ENCODE measurements at regions not wholly inside any gene's neighbourhood (a gene's known extent, or its start where the extent isn't known, plus 50 kb on each side); places are given as distances from the start of the nearest gene placed in this dataset.

DNA sequence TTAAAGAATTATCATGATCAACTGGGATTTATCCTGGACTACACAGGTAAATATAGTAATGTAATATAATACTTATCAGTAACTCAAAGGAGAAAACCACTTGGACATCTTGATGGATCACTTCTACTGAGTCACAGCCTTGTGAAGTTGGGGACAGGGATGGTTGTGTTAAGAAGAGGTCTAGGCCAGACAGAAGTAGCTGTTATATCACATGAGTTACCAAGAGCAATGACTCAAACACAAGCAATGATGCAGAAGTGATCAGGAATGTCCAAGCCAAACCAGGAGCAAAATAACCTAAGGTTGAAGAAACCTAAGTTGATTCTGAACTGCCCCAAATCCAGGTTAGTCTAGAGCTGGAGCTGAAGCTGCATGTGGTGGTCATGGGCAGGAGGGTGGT lies 424.5 kb upstream of the DAB1 start:
- DNase-seq = no peak

GRCh38 chr1:57845041-57845440 lies 421.2 kb upstream of the DAB1 start:
- DNase-seq = no peak

DNA sequence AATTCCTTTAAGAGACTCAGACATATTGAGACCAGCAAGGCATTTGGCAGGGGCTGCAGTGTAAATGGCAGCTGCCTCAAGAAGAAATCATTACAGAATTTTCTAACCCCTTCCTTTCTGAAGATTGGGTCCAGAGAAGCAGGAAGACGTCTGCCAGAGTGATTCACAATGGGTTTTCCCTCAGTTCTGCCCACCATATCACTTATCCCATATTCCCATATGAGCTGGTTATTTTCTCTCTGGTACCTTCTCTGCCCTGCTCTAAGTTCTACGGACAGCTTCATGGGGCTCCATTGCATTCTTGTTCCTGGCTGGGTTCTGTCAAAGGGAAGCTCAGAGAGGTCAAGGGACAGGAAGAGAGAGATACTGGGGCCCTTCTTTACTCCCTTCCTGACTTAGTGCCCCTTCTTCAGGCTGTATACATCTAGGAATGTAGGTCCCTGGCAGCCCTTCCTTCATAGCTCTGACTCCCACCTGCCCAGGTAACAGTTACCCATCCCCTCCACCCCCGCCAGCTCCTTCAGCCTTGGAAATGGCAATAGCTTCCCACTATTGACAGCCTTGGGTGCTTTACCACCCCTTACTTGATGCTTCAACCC lies 420.6 kb upstream of the DAB1 start:
- DNase-seq = no peak

GRCh38 chr1:57843760-57844159 lies 419.9 kb upstream of the DAB1 start:
- no peak for DNase-seq

DNA sequence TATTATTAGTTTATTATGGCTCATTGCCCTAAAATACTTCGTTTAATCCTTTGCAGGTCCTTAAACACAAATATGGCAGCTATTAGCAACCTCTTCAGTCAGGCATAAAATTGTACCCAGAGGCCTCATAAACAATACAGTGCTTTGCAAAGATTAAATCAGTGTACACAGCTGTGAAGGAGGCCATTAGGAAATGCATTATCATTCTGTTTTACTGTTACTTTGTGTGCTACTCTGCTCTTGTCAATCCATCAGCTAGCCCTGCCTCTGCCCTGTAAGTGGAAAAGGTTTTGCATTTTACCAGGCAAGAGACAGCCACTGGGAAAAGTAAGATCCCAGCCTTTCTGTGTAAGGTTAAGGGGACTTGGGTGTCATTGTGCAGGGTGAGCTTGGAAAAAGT lies 415.7 kb upstream of the DAB1 start:
- no peak for DNase-seq

DNA sequence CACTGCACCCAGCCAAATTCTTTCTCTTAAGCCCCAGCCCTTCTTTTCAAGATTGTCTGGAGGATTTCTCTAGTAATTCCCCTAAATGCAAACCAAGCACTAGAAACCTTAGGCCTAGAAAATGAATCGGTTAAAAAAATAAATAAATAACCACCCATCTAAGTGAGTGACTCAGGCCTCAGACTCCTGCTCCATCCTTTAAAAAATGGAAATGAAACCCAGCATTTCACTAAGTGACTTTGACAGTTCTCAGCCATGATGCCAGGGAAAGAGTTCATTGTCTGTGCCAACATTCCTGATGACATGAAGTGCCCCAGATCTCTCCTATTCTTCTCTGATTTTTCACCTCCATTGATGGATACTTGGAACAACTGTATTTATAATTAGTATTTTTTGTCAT lies 415.2 kb upstream of the DAB1 start:
- DNase-seq = no peak

DNA sequence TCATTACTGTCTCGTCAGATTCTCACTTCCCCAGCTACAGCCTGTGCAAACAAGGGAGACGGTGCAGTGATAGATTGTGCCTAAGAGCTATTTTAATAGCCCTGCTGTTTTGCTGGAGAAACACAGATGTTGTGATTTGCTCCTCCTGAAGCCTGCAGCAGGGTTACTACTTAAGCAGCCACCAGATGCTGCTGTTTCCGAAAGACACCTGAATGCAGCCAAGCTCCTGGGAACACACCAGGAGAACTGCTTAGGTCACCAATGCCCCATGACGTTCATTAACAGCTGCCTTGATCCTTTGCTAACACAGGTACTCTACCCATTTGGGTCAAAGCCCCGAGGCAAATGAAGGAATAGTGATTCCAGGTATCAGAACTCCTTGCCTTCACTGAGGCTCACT lies 411.8 kb upstream of the DAB1 start:
- no peak for DNase-seq

DNA sequence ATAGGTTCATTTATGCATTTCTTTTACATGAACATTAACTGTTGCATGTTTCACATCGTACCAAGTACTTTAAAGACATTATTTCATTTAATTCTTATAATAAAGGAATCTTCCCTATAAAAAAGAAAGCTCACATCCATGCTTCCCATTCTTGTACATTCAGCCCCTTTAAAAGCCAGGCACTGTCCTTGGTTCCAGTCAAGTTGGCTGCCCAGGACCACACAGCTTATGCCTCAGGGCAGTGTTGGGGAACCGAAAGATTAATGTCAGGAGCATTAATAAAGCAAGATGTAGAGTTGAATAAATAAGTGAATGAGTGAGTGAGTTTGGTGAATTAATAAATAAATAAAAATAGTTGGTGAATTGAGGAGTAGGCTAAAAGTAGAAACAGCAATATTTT lies 409.4 kb upstream of the DAB1 start:
- DNase-seq = no peak

DNA sequence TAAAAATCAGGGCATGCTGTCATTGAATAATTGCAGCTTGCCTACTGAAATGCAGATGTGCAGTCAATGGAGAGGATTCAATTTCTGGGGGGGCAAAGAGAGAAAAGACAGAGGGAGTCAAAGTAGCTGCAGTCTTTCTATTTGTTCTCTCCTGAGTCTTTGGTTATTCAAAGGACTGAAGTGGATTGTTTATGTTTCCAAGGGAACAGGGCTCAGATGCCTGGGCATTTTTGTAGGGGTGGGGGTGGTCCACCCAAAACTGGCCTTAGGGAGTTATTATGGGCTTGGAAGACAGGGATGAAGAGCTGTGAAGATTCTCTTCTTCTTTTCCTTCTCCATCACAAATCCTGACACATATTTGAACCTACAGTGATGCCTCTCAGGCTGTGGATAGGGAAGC lies 408.8 kb upstream of the DAB1 start:
- no peak for DNase-seq

DNA sequence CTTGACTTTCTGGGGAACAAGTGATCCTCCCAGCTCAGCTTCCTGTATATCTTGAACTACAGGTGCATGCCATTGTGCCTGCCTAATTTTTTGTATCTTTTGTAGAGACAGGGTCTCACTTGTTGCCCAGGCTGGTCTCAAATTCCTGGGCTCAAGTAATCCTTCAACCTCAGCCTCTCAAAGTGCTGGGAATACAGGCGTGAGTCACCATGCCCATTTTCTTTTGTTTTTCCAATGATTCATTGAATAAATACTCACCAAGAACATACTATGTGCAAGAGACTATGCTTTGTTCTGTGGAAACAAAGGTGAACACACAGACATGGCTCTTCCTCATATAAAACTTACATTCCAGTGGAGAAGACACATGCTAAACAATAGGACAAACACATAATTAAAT lies 407.8 kb upstream of the DAB1 start:
- DNase-seq = no peak

- no peak for DNase-seq
Measured at GRCh38 chr1:57826535-57826934, 402.7 kb upstream of the DAB1 start.

DNA sequence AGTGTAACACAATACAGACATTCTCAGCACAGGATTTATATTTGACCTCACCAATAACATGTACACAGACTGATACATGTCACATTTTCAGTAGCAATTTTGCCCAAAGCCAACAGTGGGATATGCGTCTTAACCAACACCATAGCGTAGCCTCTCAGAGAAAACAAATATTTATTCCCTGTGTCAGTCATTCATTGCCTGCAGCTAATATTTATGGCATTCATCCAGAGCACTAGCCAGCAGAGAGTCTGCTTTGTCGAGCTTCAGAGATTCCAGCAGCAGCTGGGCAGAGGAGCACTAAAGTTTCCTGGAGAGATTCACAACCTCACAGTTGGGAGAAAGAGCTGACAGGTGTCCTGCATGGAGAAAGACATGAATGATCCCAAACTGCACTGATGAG lies 400.7 kb upstream of the DAB1 start:
- DNase-seq = no peak

DNA sequence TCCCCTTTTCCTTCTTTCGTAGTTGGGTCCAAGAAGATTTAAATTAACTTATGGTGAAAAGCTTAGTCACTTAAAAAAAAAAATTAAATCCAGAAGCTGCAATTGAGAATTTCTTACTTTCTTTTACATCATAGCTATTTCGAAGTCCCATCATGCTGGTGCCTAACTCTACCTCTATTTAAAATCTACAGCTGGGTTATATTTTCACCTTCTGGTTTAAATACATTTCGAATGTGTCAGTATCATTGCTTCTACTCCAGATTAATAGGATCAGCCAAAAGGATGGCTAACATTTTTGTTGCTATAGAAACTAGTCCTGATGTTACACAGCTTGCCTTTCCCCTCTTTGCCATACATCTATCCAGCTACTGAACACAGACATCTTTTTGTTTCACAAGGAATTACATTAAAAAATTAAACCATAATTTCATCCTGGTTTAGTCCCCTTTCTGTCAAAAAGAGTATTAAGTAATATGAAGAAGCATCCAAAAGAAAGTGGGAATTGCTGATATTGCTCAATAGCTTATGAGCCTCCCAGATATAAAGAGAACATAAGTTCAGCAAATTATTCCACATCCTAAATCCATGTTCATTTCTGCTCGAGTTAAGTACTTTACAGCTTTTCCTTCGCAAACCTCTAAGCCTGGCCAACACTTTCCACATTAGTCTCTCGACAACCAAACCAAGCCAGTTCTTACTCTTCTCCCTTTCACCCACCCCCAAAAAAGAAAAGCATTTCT lies 396.7 kb upstream of the DAB1 start:
- DNase-seq = no peak

- no peak for DNase-seq
Measured at GRCh38 chr1:57819893-57820292, 396.0 kb upstream of the DAB1 start.

DNA sequence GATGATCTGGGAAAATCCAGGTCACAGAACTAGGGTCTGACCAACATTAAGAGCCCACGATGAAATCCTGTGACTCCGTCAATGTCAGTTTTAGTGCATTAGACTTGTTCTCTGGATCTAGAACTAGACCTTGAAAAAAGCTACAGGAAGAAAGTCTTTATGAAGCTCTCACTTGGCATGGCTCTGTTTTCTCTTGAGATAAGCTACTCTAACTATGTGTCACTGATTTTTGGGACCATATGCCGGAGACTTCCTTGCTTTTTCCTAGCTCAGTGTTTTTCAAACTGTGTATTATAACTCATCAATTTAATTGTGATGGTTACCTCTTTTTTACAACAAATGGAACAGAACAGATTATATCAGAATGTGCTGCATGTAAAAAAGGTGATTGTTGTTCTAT lies 379.7 kb upstream of the DAB1 start:
- DNase-seq = no peak

DNA sequence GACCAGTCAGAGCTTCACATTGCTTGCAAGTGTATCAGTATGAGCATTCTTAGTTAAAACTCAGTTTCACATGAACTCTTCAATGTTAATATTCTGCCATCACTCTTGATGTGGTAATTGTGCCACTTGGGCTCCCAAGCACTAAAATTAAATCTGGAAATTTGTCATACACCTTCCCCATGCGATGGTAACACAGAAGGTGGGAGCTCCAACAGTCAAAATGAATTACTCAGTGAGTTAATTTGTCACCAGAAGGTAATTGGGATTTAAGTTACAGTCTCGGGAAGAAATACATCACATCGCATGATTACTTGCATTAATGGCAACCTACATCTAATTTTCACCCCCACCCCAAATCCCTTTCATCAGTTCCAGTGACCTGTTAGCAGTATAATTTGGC lies 376.5 kb upstream of the DAB1 start:
- no peak for DNase-seq

DNA sequence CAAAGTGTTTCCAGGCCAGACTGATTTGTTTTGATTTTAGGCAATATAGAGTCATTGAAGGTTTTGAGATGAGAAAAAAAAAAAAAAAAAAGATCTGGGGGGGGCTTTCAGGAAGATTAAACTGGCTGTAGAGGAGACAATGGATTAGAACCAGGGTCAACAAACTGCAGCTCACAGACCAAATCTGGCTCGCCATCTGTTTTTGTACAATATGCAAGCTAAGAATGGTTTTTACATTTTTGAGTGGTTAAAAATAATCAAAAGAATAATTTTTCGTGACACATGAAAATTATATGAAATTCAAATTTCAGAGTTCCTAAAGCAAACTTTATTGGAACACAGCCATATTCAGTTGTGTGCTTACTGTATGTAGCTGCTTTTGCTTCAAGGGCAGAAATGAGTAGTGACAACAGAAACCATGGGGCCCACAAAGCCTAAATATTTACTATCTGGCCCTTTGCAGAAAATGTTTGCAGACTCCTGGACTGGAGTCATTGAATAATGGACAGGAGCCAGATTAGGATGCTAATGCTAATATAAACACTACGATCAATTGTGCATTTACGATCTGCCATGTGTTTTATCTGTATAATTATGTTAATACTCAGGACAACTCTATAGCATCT lies 375.7 kb upstream of the DAB1 start:
- no peak for DNase-seq

DNA sequence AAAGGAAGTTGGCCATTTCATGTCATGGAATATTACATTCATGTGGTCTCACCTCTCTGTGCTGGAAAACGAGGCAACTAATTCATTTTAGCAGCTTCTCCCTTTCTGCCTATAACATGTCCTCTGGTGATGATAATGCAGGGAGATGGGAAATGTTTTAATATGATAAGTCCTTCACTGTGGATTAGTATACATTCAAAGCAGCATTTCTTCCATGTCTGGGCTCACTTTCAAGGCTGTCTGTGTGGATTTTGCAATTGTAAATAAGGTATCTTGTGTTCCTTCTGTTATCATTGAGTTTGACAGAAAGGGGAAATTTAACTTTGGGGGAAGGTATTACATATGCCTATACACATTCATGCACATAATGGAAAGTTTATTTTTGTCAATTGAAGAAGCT lies 374.7 kb upstream of the DAB1 start:
- DNase-seq = no peak

- no peak for DNase-seq
Measured at GRCh38 chr1:57797084-57797483, 373.2 kb upstream of the DAB1 start.

GRCh38 chr1:57796616-57797015 lies 372.8 kb upstream of the DAB1 start:
- no peak for DNase-seq

GRCh38 chr1:57795886-57796285 lies 372.0 kb upstream of the DAB1 start:
- no peak for DNase-seq

DNA sequence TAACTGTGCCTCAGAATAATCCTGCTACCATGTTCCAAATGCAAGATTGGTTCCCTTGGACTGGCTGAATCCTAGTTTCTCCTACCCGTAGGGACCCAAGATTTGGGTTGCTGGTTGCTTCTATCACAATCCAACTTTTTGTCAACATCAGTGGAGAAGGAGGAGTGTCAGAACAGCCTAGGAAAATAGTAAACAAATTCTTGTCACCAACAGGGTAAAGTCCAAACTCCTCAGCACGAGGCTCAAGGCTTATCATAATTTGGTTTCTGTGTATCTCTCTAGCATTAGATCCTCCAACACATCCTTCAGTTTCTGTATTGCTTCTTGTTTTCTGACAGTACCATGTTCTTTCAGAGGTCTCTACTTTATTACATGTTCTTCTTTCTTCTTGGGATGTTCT lies 370.2 kb upstream of the DAB1 start:
- DNase-seq = no peak

- no peak for DNase-seq
Measured at GRCh38 chr1:57791497-57791896, 367.6 kb upstream of the DAB1 start.

- no peak for DNase-seq
Measured at GRCh38 chr1:57789936-57790335, 366.1 kb upstream of the DAB1 start.

DNA sequence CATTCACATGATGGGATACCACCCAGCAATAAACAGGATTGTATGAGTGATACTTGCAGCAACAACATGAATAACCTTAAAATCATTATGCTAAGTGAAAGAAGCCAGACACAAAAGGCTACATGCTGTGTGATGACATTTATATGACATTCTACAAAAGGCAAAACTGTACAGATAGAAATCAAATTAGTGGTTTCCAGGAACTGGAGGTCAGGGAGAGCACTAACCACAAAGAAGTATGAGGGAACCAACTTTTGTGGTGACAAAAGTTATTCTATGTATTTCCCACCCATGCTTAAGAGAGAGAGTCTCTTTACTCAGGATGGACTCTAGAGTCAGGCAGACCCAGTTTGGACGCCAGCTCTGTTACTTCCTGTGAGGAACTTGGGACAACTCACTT lies 364.5 kb upstream of the DAB1 start:
- no peak for DNase-seq

Measured in HCEC 1CT (cell line).